ENCODE measurements at regions not wholly inside any gene's neighbourhood (a gene's known extent, or its start where the extent isn't known, plus 50 kb on each side); places are given as distances from the start of the nearest gene placed in this dataset.
"Not testable (repeated sequence)": the region's sequence is repeated elsewhere in the genome, so short reads cannot be mapped to it uniquely, and the experiment has no call there.

GRCh38 chr6:79431537-79431933 lies 105.7 kb downstream of the LCA5 start:
- no peak for DNase-seq (ENCODE audit: low read depth)

DNA sequence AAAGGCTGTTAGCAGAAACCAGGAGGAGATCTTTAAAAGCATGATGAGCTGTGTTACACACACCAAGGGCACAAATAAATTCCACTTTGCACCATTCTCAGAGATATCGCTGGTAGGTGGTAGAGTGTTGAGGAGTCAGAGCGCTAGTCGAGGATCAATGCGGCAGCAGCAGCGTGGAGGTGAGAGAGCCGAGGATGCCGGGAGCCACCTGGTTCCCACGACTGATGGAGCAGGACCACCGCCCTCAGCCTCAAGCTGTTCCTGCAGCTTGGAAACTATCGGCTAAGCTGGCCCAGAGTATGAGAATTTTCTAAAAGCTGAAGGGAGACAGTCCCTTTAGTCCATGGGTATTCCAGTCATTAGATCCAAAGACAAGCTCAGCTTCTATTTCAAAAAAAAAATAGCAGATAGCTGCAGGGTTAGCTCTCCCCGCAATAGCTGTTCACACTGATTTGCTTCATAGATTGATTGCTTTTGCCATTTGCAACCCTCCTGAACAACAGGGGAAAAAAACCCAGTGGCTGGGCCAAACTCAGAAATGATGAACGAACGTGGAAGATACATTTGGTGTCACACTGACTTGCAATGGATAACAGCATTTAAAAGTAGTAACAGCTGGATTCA lies 106.2 kb downstream of the LCA5 start:
- no peak for DNase-seq (ENCODE audit: low read depth)

- DNase-seq (ENCODE audit: low read depth) = no peak
Observed at GRCh38 chr6:79427721-79428120, 109.5 kb downstream of the LCA5 start.

GRCh38 chr6:79426625-79427278 lies 110.5 kb downstream of the LCA5 start:
- DNase-seq (ENCODE audit: low read depth) = no peak

GRCh38 chr6:79425589-79426311 lies 111.5 kb downstream of the LCA5 start:
- DNase-seq (ENCODE audit: low read depth) = no peak

GRCh38 chr6:79423216-79423615 lies 114.0 kb downstream of the LCA5 start:
- no peak for DNase-seq (ENCODE audit: low read depth)

DNA sequence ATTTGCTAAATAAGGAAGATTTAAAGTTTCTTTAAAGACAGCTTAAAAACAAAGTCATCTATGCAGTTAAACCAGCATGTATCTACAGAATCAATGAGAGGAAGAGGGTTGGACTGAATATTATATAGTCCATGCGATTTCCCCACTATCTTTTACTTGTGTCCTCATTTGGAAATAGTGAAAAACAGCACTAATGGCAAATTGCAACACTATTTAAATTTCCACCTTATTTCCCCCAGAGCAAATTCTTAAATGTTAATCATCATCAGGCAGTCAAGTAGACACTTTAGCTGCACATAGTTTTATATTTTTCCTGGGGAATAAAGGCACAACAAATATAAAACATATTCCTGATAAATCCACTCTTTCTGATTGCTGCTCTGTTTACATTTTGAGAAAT lies 114.6 kb downstream of the LCA5 start:
- no peak for DNase-seq (ENCODE audit: low read depth)

- DNase-seq (ENCODE audit: low read depth) = peak; percentile 73
Observed at GRCh38 chr6:79421707-79422484, 115.3 kb downstream of the LCA5 start.

GRCh38 chr6:79421001-79421411 lies 116.2 kb downstream of the LCA5 start:
- no peak for DNase-seq (ENCODE audit: low read depth)

- no peak for DNase-seq (ENCODE audit: low read depth)
Observed at GRCh38 chr6:79420054-79420453, 117.2 kb downstream of the LCA5 start.

GRCh38 chr6:79416931-79417330 lies 120.3 kb downstream of the LCA5 start:
- DNase-seq (ENCODE audit: low read depth) = no peak

DNA sequence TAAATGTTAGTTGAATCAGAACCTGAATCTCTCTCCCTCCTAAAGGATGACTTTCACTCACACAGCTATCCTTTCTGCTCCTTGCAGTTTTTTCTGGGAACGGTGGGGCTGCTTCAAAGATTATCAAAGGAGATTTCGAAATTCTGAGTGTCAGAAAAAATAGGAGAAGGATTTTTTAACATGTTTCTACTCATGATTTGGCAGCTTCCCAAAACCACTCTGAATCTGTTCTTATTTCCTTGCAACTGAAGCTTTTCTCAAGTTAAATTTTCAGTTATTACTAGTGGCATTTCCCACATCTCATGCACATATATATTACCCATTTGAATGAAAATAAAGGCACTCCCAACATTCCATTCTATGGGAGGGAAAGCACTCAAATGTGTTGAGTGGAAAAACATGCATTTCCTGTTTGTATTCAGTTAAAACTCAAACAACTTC lies 123.6 kb downstream of the LCA5 start:
- no peak for DNase-seq (ENCODE audit: low read depth)

- DNase-seq (ENCODE audit: low read depth) = no peak
Observed at GRCh38 chr6:79410806-79411205, 126.4 kb downstream of the LCA5 start.

- no peak for DNase-seq (ENCODE audit: low read depth)
Observed at GRCh38 chr6:79408256-79408974, 128.8 kb downstream of the LCA5 start.

- DNase-seq (ENCODE audit: low read depth) = no peak
Observed at GRCh38 chr6:79404677-79405076, 132.6 kb downstream of the LCA5 start.

DNA sequence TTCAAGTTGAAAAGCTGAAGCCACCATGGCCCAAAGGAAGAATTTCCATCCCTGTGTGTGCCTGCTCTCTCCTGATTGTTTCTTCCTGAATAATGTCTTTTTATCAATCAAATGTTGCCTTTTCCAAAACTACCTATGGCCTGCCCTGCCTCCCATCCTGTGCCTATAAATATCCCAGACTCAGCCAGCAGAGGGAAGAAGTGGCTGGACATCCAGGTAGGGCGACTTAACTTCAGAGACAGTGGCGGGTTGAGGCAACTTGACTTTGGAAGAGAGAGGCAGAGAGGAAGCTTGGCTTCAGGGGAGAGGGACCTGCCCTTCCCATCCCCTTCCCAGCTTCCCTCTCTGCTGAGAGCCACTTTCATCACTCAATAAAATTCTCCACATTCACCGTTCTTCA lies 133.0 kb downstream of the LCA5 start:
- no peak for DNase-seq (ENCODE audit: low read depth)

DNA sequence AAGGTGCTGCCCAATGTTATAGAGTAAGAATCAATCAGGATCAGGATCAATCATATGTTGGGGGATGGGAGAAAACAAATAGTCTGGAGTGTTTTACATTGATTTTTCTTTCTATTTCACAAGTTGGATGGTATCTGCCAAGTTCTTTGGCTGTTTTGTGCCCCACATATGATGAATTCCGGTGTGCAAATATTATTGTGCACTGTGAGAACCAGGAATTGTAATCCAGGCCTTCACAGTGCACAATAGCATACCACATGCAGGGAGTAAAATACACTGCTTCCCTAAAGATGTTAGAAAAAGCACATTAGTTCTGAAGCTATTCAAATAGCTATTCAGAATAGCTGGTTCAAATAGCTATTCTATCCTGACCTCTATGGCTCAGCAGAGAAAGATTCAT lies 133.7 kb downstream of the LCA5 start:
- DNase-seq (ENCODE audit: low read depth) = no peak

GRCh38 chr6:79403086-79403485 lies 134.1 kb downstream of the LCA5 start:
- DNase-seq (ENCODE audit: low read depth) = no peak

DNA sequence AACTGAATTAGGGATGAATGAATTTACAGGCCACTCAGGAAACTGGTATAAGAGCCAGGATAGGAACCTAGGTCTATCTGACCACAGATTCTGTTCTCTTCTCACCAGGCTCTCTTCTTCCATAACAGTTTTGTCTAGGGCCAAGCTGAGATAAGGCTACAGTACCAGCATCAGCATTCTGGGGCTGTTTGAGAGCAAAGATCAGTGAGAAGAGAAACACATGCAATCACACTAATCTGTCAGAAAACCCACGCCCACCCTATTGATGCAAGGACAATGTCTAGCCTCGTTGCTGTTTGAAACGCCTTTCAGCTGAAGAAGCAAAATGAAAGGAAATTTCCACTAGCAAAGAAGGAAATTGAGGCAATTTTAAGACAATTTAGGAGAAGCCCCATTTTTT lies 137.7 kb downstream of the LCA5 start:
- DNase-seq (ENCODE audit: low read depth) = no peak

- DNase-seq (ENCODE audit: low read depth) = not testable (repeated sequence)
Observed at GRCh38 chr6:79398617-79399016, 138.6 kb downstream of the LCA5 start.

- no peak for DNase-seq (ENCODE audit: low read depth)
Observed at GRCh38 chr6:79396625-79397024, 140.6 kb downstream of the LCA5 start.

GRCh38 chr6:79394690-79395089 lies 142.5 kb downstream of the LCA5 start:
- DNase-seq (ENCODE audit: low read depth) = no peak

Data from Daoy (cell line).